Transverse colon (tissue), 4 donors: ENCODE measurements at regions not wholly inside any gene's neighbourhood (a gene's known extent, or its start where the extent isn't known, plus 50 kb on each side); places are given as distances from the start of the nearest gene placed in this dataset.

Experiments used
- DNase-seq: peaks from one replicate; pipeline ENCODE4 v3.0.0-alpha.2; 2019
- H3K27ac ChIP-seq, 4 donors: fragments of 200-600 bp; sonication (generic); 2 replicates each; pipeline ENCODE4 v1.5.1; 2016 to 2018; ENCODE audit warnings: inconsistent platforms in 4 of 4
- H3K27me3 ChIP-seq: fragments of 200-600 bp; sonication (generic); 2 replicates; pipeline ENCODE4 v1.5.1; 2017; ENCODE audit warnings: inconsistent platforms
- H3K36me3 ChIP-seq, 4 donors: fragments of 200-600 bp; sonication (generic); 2 replicates each; pipeline ENCODE4 v1.5.1; 2017 to 2019; ENCODE audit warnings: inconsistent platforms in 4 of 4
- H3K4me1 ChIP-seq, 4 donors: fragments of 200-600 bp; sonication (generic); 2 replicates each; pipeline ENCODE4 v1.5.1; 2017 to 2020; ENCODE audit warnings: inconsistent platforms in 4 of 4
- H3K4me3 ChIP-seq, 4 donors: fragments of 200-600 bp; sonication (generic); 1 replicate in 1 of 4; 2 replicates in 3 of 4; pipeline versions ENCODE4 v1.5.1 to v1.6.1; 2017 to 2019; ENCODE audit warnings: inconsistent platforms in 4 of 4
- H3K9me3 ChIP-seq, 2 donors: fragments of 200-600 bp; sonication (generic); 2 replicates each; pipeline ENCODE4 v1.5.1; 2017 to 2019; ENCODE audit warnings: inconsistent platforms in 2 of 2
- CTCF ChIP-seq, 5 experiments: fragments of 200-600 bp in 3 of 5; fragments of 450-650 bp in 2 of 5; sonication (generic) in 3 of 5; IDR thresholded peaks; 1 replicate in 2 of 5; 2 replicates in 3 of 5; pipeline ENCODE4 v1.5.1; 2016 to 2017; ENCODE audit warnings: antibody characterized with exemption in 5 of 5, inconsistent platforms in 3 of 5, mild to moderate bottlenecking in 2 of 5, moderate library complexity in 1 of 5
- EP300 ChIP-seq: sonication (generic); formaldehyde crosslinking; IDR thresholded peaks from one replicate; pipeline ENCODE4 v1.6.1; 2017; ENCODE audit warnings: antibody characterized with exemption, low read depth
- POLR2A ChIP-seq: fragments of 450-650 bp; IDR thresholded peaks from one replicate; pipeline ENCODE4 v1.6.1; 2016; ENCODE audit warnings: antibody characterized with exemption, mild to moderate bottlenecking, moderate library complexity
- POLR2AphosphoS5 ChIP-seq, 3 donors: sonication (generic); formaldehyde crosslinking; IDR thresholded peaks; one replicate each; pipeline ENCODE4 v1.6.1; 2016; ENCODE audit warnings: antibody characterized with exemption in 3 of 3
- WGBS, 2 donors: methylation state at CpG; one replicate each; pipeline ENCODE4 v1.1.5; 2018; ENCODE audit warnings: low coverage in 1 of 2; 5-methylcytosine and 5-hydroxymethylcytosine counted together
- in situ Hi-C, 4 donors: fragments of 200-750 bp; cut with MboI; loops; one replicate each; pipeline versions ENCODE4 v1.15.0 to v1.15.1; 2017; ENCODE audit warnings: low sequenced_read_pairs in 3 of 4, low pct_ligation_motif_present in 1 of 4, low pct_unique_long_range_greater_than_20kb in 1 of 4
- intact Hi-C: fragments of 100-400 bp; cut with DNase I; formaldehyde crosslinking; loops from one replicate; pipeline ENCODE4 v1.15.1; 2023; ENCODE audit warnings: low total_unique reads

- Histone ChIP-seq H3K4me1 (no peaks in the 10 kb centered on the region), H3K36me3 (no peaks in the 10 kb centered on the region), H3K9me3 (no peaks in the 10 kb centered on the region), H3K27ac (no peak overlapping the region), H3K27me3 (no peaks in the 10 kb centered on the region), H3K4me3 (no peak overlapping the region)
- TF ChIP-seq POLR2A (no peak), POLR2AphosphoS5 (IDR thresholded peaks at IDR 0.05) (no peak), CTCF (IDR thresholded peaks at IDR 0.05) (no peak), EP300 (no peak)
- in situ Hi-C loops = no loop called here
- intact Hi-C loops = no loop called here
- no peak for DNase-seq
- WGBS, 2 donors = 84 to 93% methylated on average over 2 of the region's 2 CpGs
Measured at GRCh38 chr11:28448186-28448585, 340.0 kb downstream of the METTL15 start.

- H3K9me3 ChIP-seq = no peaks in the 10 kb centered on the region
- H3K27me3 ChIP-seq = no peaks in the 10 kb centered on the region
- WGBS, 2 donors = 58 to 81% methylated on average over 1 of the region's 1 CpG
- no peak overlapping the region for H3K4me3 ChIP-seq
- intact Hi-C loops (no loop called here), in situ Hi-C loops (no loop called here)
- no peak for DNase-seq
- no peak overlapping the region for H3K27ac ChIP-seq
- no peaks in the 10 kb centered on the region for H3K36me3 ChIP-seq
- TF ChIP-seq POLR2A = no peak
- TF ChIP-seq EP300 = no peak
- TF ChIP-seq POLR2AphosphoS5 (IDR thresholded peaks at IDR 0.05) = no peak
- TF ChIP-seq CTCF (IDR thresholded peaks at IDR 0.05) = no peak
- H3K4me1 ChIP-seq = no peaks in the 10 kb centered on the region
Measured at GRCh38 chr11:28447226-28447625, 339.0 kb downstream of the METTL15 start.

GRCh38 chr11:28442131-28442530 is 333.9 kb downstream of the METTL15 start:
- WGBS, 2 donors = 91 to 92% methylated on average over 2 of the region's 2 CpGs
- no peak overlapping the region for H3K27ac ChIP-seq
- no peaks in the 10 kb centered on the region for H3K9me3 ChIP-seq
- no peaks in the 10 kb centered on the region for H3K36me3 ChIP-seq
- no peak for TF ChIP-seq EP300
- no peak for TF ChIP-seq POLR2AphosphoS5 (IDR thresholded peaks at IDR 0.05)
- TF ChIP-seq POLR2A = no peak
- TF ChIP-seq CTCF (IDR thresholded peaks at IDR 0.05) = no peak
- H3K27me3 ChIP-seq = no peaks in the 10 kb centered on the region
- H3K4me3 ChIP-seq = no peak overlapping the region
- DNase-seq = no peak
- in situ Hi-C loops (no loop called here), intact Hi-C loops (no loop called here)
- no peaks in the 10 kb centered on the region for H3K4me1 ChIP-seq

- no peak for DNase-seq
- Histone ChIP-seq H3K27me3 (no peaks in the 10 kb centered on the region), H3K36me3 (no peaks in the 10 kb centered on the region), H3K27ac (no peak overlapping the region), H3K4me3 (no peak overlapping the region), H3K4me1 (no peaks in the 10 kb centered on the region), H3K9me3 (no peaks in the 10 kb centered on the region)
- intact Hi-C loops = no loop called here
- TF ChIP-seq POLR2AphosphoS5 (IDR thresholded peaks at IDR 0.05) (no peak), CTCF (IDR thresholded peaks at IDR 0.05) (no peak), EP300 (no peak), POLR2A (no peak)
- in situ Hi-C loops = no loop called here
- 81 to 89% methylated on average over 4 of the region's 4 CpGs for WGBS, 2 donors
Measured at GRCh38 chr11:28439403-28439802, 331.2 kb downstream of the METTL15 start.
